ENCODE measurements at regions not wholly inside any gene's neighbourhood (a gene's known extent, or its start where the extent isn't known, plus 50 kb on each side); places are given as distances from the start of the nearest gene placed in this dataset.

- TF ChIP-seq, protein P1, sequence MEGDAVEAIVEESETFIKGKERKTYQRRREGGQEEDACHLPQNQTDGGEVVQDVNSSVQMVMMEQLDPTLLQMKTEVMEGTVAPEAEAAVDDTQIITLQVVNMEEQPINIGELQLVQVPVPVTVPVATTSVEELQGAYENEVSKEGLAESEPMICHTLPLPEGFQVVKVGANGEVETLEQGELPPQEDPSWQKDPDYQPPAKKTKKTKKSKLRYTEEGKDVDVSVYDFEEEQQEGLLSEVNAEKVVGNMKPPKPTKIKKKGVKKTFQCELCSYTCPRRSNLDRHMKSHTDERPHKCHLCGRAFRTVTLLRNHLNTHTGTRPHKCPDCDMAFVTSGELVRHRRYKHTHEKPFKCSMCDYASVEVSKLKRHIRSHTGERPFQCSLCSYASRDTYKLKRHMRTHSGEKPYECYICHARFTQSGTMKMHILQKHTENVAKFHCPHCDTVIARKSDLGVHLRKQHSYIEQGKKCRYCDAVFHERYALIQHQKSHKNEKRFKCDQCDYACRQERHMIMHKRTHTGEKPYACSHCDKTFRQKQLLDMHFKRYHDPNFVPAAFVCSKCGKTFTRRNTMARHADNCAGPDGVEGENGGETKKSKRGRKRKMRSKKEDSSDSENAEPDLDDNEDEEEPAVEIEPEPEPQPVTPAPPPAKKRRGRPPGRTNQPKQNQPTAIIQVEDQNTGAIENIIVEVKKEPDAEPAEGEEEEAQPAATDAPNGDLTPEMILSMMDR (IDR thresholded peaks at IDR 0.05; ENCODE audit: low read depth, low read length): no peak
- TF ChIP-seq MYC (IDR thresholded peaks at IDR 0.05; ENCODE audit: low read depth, low read length) (no peak), MAX (IDR thresholded peaks at IDR 0.05; ENCODE audit: low read depth, low read length) (no peak)
These were observed 63.4 kb upstream of the CEP85L start for GRCh38 chr6:118714756-118715155.
